ENCODE measurements at regions not wholly inside any gene's neighbourhood (a gene's known extent, or its start where the extent isn't known, plus 50 kb on each side); places are given as distances from the start of the nearest gene placed in this dataset.

- no peak overlapping the region for H3K9ac ChIP-seq (ENCODE audit: extremely low read depth, low read length, poor library complexity, severe bottlenecking)
Observed at GRCh38 chr7:53119514-53119941, 84.1 kb downstream of the POM121L12 start.

GRCh38 chr7:53121374-53121773, 85.9 kb downstream of the POM121L12 start:
- Histone ChIP-seq H3K4me3 (ENCODE audit: low read length) (no peak overlapping the region), H3K27me3 (ENCODE audit: control insufficient read depth, insufficient read depth, low read length, poor library complexity, severe bottlenecking) (no peaks in the 10 kb centered on the region), H3K9me3 (ENCODE audit: control insufficient read depth, low read length) (no peaks in the 10 kb centered on the region), H3K9ac (ENCODE audit: extremely low read depth, low read length, poor library complexity, severe bottlenecking) (no peak overlapping the region), H3K27ac (ENCODE audit: low read depth, low read length) (no peak overlapping the region), H3K36me3 (ENCODE audit: control insufficient read depth, insufficient read depth, low read length) (no peaks in the 10 kb centered on the region), H3K4me1 (ENCODE audit: control insufficient read depth, insufficient read depth, low read length) (no peaks in the 10 kb centered on the region)
- Mint-ChIP-seq H3K4me1 (peaks cover 8% of the 10 kb centered on the region), H3K27me3 (ENCODE audit: insufficient read depth) (no peaks in the 10 kb centered on the region), H3K27ac (no peak overlapping the region), H3K9me3 (peaks cover 11% of the 10 kb centered on the region), H3K4me3 (no peak overlapping the region), H3K36me3 (ENCODE audit: low read depth) (no peaks in the 10 kb centered on the region)
- no peak for TF ChIP-seq CTCF (conservative IDR thresholded peaks at IDR 0.05)
- DNase-seq: no peak
- 84 to 86% methylated on average over 1 to 4 of the region's 4 CpGs for WGBS, 2 experiments (ENCODE audit: insufficient coverage in 1 of 2, insufficient read length in 1 of 2)

More at GRCh38 chr7:53119514-53119941, 84.1 kb downstream of the POM121L12 start:
- WGBS, 2 experiments (ENCODE audit: insufficient coverage in 1 of 2, insufficient read length in 1 of 2): 81 to 86% methylated on average over 3 to 4 of the region's 4 CpGs
- no peaks in the 10 kb centered on the region for H3K27me3 ChIP-seq (ENCODE audit: control insufficient read depth, insufficient read depth, low read length, poor library complexity, severe bottlenecking)
- H3K4me3 ChIP-seq (ENCODE audit: low read length): no peak overlapping the region
- no peak for TF ChIP-seq CTCF (conservative IDR thresholded peaks at IDR 0.05)
- no peaks in the 10 kb centered on the region for H3K36me3 ChIP-seq (ENCODE audit: control insufficient read depth, insufficient read depth, low read length)
- no peak for DNase-seq
- no peaks in the 10 kb centered on the region for H3K9me3 ChIP-seq (ENCODE audit: control insufficient read depth, low read length)
- no peak overlapping the region for H3K27ac Mint-ChIP-seq
- H3K4me3 Mint-ChIP-seq: no peak overlapping the region
- H3K9me3 Mint-ChIP-seq: no peaks in the 10 kb centered on the region
- no peaks in the 10 kb centered on the region for H3K36me3 Mint-ChIP-seq (ENCODE audit: low read depth)
- H3K4me1 ChIP-seq (ENCODE audit: control insufficient read depth, insufficient read depth, low read length): no peaks in the 10 kb centered on the region
- H3K27me3 Mint-ChIP-seq (ENCODE audit: insufficient read depth): no peaks in the 10 kb centered on the region
- H3K27ac ChIP-seq (ENCODE audit: low read depth, low read length): no peak overlapping the region
- H3K4me1 Mint-ChIP-seq: peaks cover 16% of the 10 kb centered on the region

- no peak overlapping the region for H3K4me3 ChIP-seq (ENCODE audit: low read length)
- H3K4me1 ChIP-seq (ENCODE audit: control insufficient read depth, insufficient read depth, low read length): no peaks in the 10 kb centered on the region
- no peak overlapping the region for H3K27ac ChIP-seq (ENCODE audit: low read depth, low read length)
- DNase-seq: no peak
- no peak overlapping the region for H3K9ac ChIP-seq (ENCODE audit: extremely low read depth, low read length, poor library complexity, severe bottlenecking)
- Mint-ChIP-seq H3K36me3 (ENCODE audit: low read depth) (no peaks in the 10 kb centered on the region), H3K4me1 (no peaks in the 10 kb centered on the region), H3K27ac (no peak overlapping the region), H3K27me3 (ENCODE audit: insufficient read depth) (no peaks in the 10 kb centered on the region), H3K4me3 (no peak overlapping the region), H3K9me3 (no peaks in the 10 kb centered on the region)
- no peaks in the 10 kb centered on the region for H3K36me3 ChIP-seq (ENCODE audit: control insufficient read depth, insufficient read depth, low read length)
- no peaks in the 10 kb centered on the region for H3K27me3 ChIP-seq (ENCODE audit: control insufficient read depth, insufficient read depth, low read length, poor library complexity, severe bottlenecking)
- no peaks in the 10 kb centered on the region for H3K9me3 ChIP-seq (ENCODE audit: control insufficient read depth, low read length)
- no peak for TF ChIP-seq CTCF (conservative IDR thresholded peaks at IDR 0.05)
- 88 to 95% methylated on average over 1 of the region's 1 CpG for WGBS, 2 experiments (ENCODE audit: insufficient coverage in 1 of 2, insufficient read length in 1 of 2)
Observed at GRCh38 chr7:53131697-53132096, 96.3 kb downstream of the POM121L12 start.
